Caco-2 (cell line): ENCODE measurements at regions not wholly inside any gene's neighbourhood (a gene's known extent, or its start where the extent isn't known, plus 50 kb on each side); places are given as distances from the start of the nearest gene placed in this dataset.

Experiments
- BruUV-seq: library from RNA; stranded (reverse); fragments of 400-500 nt; replicated peaks from 2 replicates; lab custom pipeline; 2021; lab: Mats Ljungman, UMichigan
- CTCF ChIA-PET: fragments of 300-600 bp; sonication (Branson Sonifier 250); formaldehyde crosslinking; loops from one replicate; lab custom pipeline; 2022; ENCODE audit warnings: antibody characterized with exemption; lab: Charles Lee
- POLR2A ChIA-PET: fragments of 300-600 bp; sonication (Branson Sonifier 250); formaldehyde crosslinking; loops from one replicate; lab custom pipeline; 2022; ENCODE audit warnings: antibody characterized with exemption; lab: Charles Lee
- DNase-seq, 2 experiments: peaks; one replicate each; pipeline versions ENCODE4 v3.0.0 to v3.0.0-alpha.2; 2020 to 2022
- H3K27me3 ChIP-seq: replicated peaks from 2 replicates; pipeline ENCODE4 v1.6.0; 2011; ENCODE audit warnings: low read length; ENCODE audit not compliant: control insufficient read depth, insufficient read depth
- H3K36me3 ChIP-seq: 2 replicates; pipeline ENCODE4 v1.5.1; 2011; ENCODE audit warnings: low read length; ENCODE audit not compliant: control insufficient read depth, insufficient read depth
- H3K4me1 ChIP-seq: fragments of 250-450 bp; sonication (Bioruptor Pico); 2 replicates; pipeline ENCODE4 v1.5.1; 2020; ENCODE audit warnings: mild to moderate bottlenecking
- H3K4me3 ChIP-seq: 2 replicates; pipeline ENCODE4 v1.5.1; 2011; ENCODE audit warnings: low read depth, mild to moderate bottlenecking, control low read depth, low read length
- H3K9me3 ChIP-seq: fragments of 250-450 bp; sonication (Bioruptor Pico); 2 replicates; pipeline ENCODE4 v1.5.1; 2020; ENCODE audit warnings: mild to moderate bottlenecking, moderate library complexity
- H3K27ac Mint-ChIP-seq: one replicate; pipeline ENCODE4 v1.8.0; 2022; ENCODE audit warnings: mixed read lengths; ENCODE audit not compliant: unreplicated experiment
- H3K27me3 Mint-ChIP-seq: one replicate; pipeline ENCODE4 v1.8.0; 2022; ENCODE audit warnings: mixed read lengths; ENCODE audit not compliant: insufficient read depth, unreplicated experiment
- H3K36me3 Mint-ChIP-seq: one replicate; pipeline ENCODE4 v1.8.0; 2022; ENCODE audit warnings: mild to moderate bottlenecking, mixed read lengths; ENCODE audit not compliant: insufficient read depth, unreplicated experiment
- H3K4me1 Mint-ChIP-seq: one replicate; pipeline ENCODE4 v1.8.0; 2022; ENCODE audit warnings: low read depth, mixed read lengths; ENCODE audit not compliant: unreplicated experiment
- H3K4me3 Mint-ChIP-seq: one replicate; pipeline ENCODE4 v1.8.0; 2022; ENCODE audit warnings: mild to moderate bottlenecking, moderate library complexity, mixed read lengths; ENCODE audit not compliant: unreplicated experiment
- H3K9me3 Mint-ChIP-seq: one replicate; pipeline ENCODE4 v1.8.0; 2022; ENCODE audit warnings: mixed read lengths; ENCODE audit not compliant: unreplicated experiment
- CTCF ChIP-seq, 2 experiments: fragments of 200-600 bp in 1 of 2; IDR thresholded peaks; 1 replicate in 1 of 2; 2 replicates in 1 of 2; pipeline versions ENCODE4 v1.5.1 to v1.8.0; 2011 to 2022; ENCODE audit warnings: antibody characterized with exemption in 1 of 2, control low read depth in 1 of 2, inconsistent platforms in 1 of 2, low read depth in 1 of 2, low read length in 1 of 2, mild to moderate bottlenecking in 1 of 2, moderate library complexity in 1 of 2; ENCODE audit not compliant: insufficient read depth in 1 of 2, severe bottlenecking in 1 of 2, unreplicated experiment in 1 of 2
- intact Hi-C: fragments of 100-400 bp; cut with micrococcal nuclease; formaldehyde crosslinking; loops from one replicate; pipeline ENCODE4 v1.10.0; 2022; ENCODE audit not compliant: unreplicated experiment

GRCh38 chr6:4294636-4295035 lies 159.3 kb upstream of the ECI2 start:
- no TSS peak for BruUV-seq
- CTCF ChIA-PET: no interaction called here

GRCh38 chr6:4291453-4292403 lies 156.4 kb upstream of the ECI2 start:
- no peak overlapping the region for H3K4me3 ChIP-seq
- no peaks in the 10 kb centered on the region for H3K4me1 ChIP-seq
- Mint-ChIP-seq H3K27ac (no peak overlapping the region), H3K4me1 (no peaks in the 10 kb centered on the region), H3K36me3 (no peaks in the 10 kb centered on the region), H3K4me3 (no peak overlapping the region), H3K9me3 (no peaks in the 10 kb centered on the region), H3K27me3 (no peaks in the 10 kb centered on the region)
- intact Hi-C loops: no loop called here
- no peaks in the 10 kb centered on the region for H3K27me3 ChIP-seq
- no peaks in the 10 kb centered on the region for H3K36me3 ChIP-seq
- TF ChIP-seq CTCF (IDR thresholded peaks at IDR 0.05; ENCODE audit: insufficient read depth in 1 of 2, low read depth in 1 of 2, low read length in 1 of 2, severe bottlenecking in 1 of 2, unreplicated experiment in 1 of 2): no peak
- CTCF ChIA-PET: no interaction called here
- BruUV-seq: no TSS peak
- DNase-seq: no peak
- POLR2A ChIA-PET: no interaction called here
- H3K9me3 ChIP-seq: no peaks in the 10 kb centered on the region

More at GRCh38 chr6:4294636-4295035, 159.3 kb upstream of the ECI2 start:
- no peaks in the 10 kb centered on the region for H3K4me1 Mint-ChIP-seq
- TF ChIP-seq CTCF (IDR thresholded peaks at IDR 0.05; ENCODE audit: insufficient read depth in 1 of 2, low read depth in 1 of 2, low read length in 1 of 2, severe bottlenecking in 1 of 2, unreplicated experiment in 1 of 2): no peak
- Histone ChIP-seq H3K27me3 (no peaks in the 10 kb centered on the region), H3K9me3 (no peaks in the 10 kb centered on the region; the same call in 1 of the 2 replicates), H3K36me3 (no peaks in the 10 kb centered on the region), H3K4me1 (no peaks in the 10 kb centered on the region), H3K4me3 (no peak overlapping the region)
- H3K27me3 Mint-ChIP-seq: no peaks in the 10 kb centered on the region
- peaks cover 17% of the 10 kb centered on the region for H3K9me3 Mint-ChIP-seq
- H3K27ac Mint-ChIP-seq: no peak overlapping the region
- intact Hi-C loops: no loop called here
- no peaks in the 10 kb centered on the region for H3K36me3 Mint-ChIP-seq
- H3K4me3 Mint-ChIP-seq: no peak overlapping the region
- POLR2A ChIA-PET: no interaction called here
- DNase-seq: no peak

GRCh38 chr6:4289770-4290320 lies 154.5 kb upstream of the ECI2 start:
- no peak for DNase-seq
- H3K27me3 Mint-ChIP-seq: peaks cover 5% of the 10 kb centered on the region
- Histone ChIP-seq H3K9me3 (no peaks in the 10 kb centered on the region), H3K36me3 (no peaks in the 10 kb centered on the region), H3K27me3 (no peaks in the 10 kb centered on the region), H3K4me1 (no peaks in the 10 kb centered on the region), H3K4me3 (no peak overlapping the region)
- no peak for TF ChIP-seq CTCF (IDR thresholded peaks at IDR 0.05; ENCODE audit: insufficient read depth in 1 of 2, low read depth in 1 of 2, low read length in 1 of 2, severe bottlenecking in 1 of 2, unreplicated experiment in 1 of 2)
- no peaks in the 10 kb centered on the region for H3K36me3 Mint-ChIP-seq
- no peaks in the 10 kb centered on the region for H3K4me1 Mint-ChIP-seq
- no peak overlapping the region for H3K27ac Mint-ChIP-seq
- no peak overlapping the region for H3K4me3 Mint-ChIP-seq
- ChIA-PET POLR2A (no interaction called here), CTCF (no interaction called here)
- intact Hi-C loops: no loop called here
- BruUV-seq: no TSS peak
- no peaks in the 10 kb centered on the region for H3K9me3 Mint-ChIP-seq
